Kidney epithelial cell (primary cell): ENCODE measurements at regions not wholly inside any gene's neighbourhood (a gene's known extent, or its start where the extent isn't known, plus 50 kb on each side); places are given as distances from the start of the nearest gene placed in this dataset.

ENCODE experiments used
- DNase-seq: peaks from one replicate; pipeline ENCODE4 v3.0.0-alpha.2; 2010; ENCODE audit warnings: low read depth
- H3K27me3 ChIP-seq: 2 replicates; pipeline ENCODE4 v1.6.0; 2011; ENCODE audit warnings: low read length; ENCODE audit not compliant: control insufficient read depth, insufficient read depth
- H3K36me3 ChIP-seq: 2 replicates; pipeline ENCODE4 v1.5.1; 2011; ENCODE audit warnings: low read length; ENCODE audit not compliant: control insufficient read depth, insufficient read depth
- H3K4me3 ChIP-seq: 2 replicates; pipeline ENCODE4 v1.5.1; 2011; ENCODE audit warnings: low read depth, mild to moderate bottlenecking, control low read depth, low read length
- TF ChIP-seq, protein P1 (sequence below): IDR thresholded peaks from 2 replicates; pipeline ENCODE4 v1.5.1; 2011; ENCODE audit warnings: mild to moderate bottlenecking, moderate library complexity, low read length, control low read depth, inconsistent platforms; ENCODE audit not compliant: insufficient read depth, poor library complexity, severe bottlenecking

DNA sequence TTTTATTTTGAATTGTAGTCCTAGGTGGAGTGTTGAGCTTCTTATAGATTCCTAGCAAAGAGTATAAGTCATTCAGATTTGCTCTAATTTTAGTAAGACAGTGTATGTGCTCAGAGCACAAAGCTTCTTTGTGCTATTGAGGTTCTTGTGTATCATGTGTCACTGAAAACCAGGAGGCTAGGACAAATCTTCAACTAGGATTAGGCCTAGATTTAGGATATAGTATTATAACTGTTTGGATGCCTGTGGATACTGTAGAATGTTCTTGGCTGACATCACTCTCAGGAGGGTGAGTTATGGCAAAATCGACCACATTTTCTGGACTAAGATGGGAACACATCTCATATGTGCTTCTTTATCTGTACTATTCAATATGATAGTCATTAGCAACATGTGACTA lies 86.5 kb downstream of the DHRS2 start:
- no peaks in the 10 kb centered on the region for H3K27me3 ChIP-seq

DNA sequence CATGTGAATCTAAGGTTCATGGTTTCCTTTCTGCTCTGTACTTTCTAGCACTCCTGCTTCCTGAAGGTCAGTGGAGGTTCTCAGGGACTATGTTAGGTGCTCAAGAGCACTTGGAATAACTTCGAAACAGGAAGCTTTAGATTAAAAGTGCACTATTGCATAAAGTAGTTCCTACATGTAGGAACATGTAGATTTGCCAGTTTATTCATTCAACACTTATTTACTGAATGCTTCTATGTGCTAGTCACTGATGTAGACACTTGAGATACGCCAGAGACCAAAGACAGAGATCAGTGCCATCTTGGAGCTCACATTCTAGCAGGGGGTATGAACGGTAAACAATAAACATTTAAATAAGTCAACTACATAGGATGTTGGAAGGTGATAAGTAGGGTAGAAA lies 87.7 kb downstream of the DHRS2 start:
- TF ChIP-seq, protein P1, sequence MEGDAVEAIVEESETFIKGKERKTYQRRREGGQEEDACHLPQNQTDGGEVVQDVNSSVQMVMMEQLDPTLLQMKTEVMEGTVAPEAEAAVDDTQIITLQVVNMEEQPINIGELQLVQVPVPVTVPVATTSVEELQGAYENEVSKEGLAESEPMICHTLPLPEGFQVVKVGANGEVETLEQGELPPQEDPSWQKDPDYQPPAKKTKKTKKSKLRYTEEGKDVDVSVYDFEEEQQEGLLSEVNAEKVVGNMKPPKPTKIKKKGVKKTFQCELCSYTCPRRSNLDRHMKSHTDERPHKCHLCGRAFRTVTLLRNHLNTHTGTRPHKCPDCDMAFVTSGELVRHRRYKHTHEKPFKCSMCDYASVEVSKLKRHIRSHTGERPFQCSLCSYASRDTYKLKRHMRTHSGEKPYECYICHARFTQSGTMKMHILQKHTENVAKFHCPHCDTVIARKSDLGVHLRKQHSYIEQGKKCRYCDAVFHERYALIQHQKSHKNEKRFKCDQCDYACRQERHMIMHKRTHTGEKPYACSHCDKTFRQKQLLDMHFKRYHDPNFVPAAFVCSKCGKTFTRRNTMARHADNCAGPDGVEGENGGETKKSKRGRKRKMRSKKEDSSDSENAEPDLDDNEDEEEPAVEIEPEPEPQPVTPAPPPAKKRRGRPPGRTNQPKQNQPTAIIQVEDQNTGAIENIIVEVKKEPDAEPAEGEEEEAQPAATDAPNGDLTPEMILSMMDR: no peak
- no peak for DNase-seq
- H3K36me3 ChIP-seq: no peaks in the 10 kb centered on the region
- H3K4me3 ChIP-seq: no peak overlapping the region
- H3K27me3 ChIP-seq: no peaks in the 10 kb centered on the region

More for the DNA sequence above, 86.5 kb downstream of the DHRS2 start:
- no peak for DNase-seq
- TF ChIP-seq, protein P1: no peak
- Histone ChIP-seq H3K4me3 (no peak overlapping the region), H3K36me3 (no peaks in the 10 kb centered on the region)

DNA sequence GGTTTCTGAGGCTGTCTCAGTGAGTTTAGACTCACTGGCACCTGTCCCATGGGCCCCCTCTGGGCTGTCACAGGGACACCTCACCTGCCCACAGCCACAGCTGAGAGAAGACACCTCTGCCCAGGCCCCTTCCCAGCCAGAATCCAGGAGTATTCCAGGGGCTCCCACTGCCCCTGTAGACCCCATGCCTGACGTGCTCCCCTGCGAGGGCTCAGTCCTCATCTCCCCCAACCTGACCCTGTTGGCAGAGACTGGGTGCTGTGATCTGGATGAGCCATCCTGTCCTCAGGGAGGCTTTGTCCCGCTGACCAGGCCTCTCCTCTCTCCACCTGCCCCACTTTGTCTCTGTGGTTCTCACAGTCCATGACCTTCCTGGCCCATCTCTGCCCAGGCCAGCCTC lies 89.4 kb downstream of the DHRS2 start:
- no peak for DNase-seq

DNA sequence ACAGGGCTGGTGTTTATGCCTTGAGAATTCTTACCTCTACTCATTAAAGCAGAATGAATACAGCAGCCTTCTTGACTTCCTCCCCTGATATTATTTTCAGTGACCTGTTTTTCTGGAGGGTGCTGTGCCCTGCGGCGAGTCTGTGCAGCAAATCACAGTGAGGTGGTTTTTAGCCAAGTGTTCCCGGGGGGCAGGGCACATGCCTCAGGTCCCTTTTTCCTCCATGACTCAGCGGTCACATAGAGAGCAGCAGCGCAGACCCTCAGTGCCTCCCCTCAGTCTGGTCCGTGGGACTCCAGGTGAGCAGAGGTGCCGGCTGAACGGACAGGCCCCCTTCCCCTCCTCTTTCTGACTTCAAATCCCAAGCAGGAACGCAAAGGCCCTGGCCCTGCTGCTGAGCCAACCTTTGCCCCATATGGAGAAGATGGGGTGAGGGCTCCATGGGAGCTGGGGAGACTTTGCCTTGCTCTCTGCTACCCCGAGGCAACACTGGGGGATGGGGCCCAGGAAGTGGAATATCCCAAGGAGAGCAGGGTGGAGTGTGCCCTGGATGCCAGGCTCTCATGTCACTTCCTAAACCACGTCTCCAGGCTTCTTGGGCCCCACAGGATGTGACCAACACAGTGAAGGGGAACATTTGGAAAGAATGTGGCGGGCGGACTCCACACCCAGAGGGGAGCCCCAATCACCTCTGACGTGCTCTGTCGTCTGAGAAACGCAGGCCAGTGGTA lies 90.0 kb downstream of the DHRS2 start:
- Histone ChIP-seq H3K36me3 (no peaks in the 10 kb centered on the region), H3K27me3 (no peaks in the 10 kb centered on the region), H3K4me3 (no peak overlapping the region)
- no peak for DNase-seq
- TF ChIP-seq, protein P1: no peak

More for the DNA sequence above, 89.4 kb downstream of the DHRS2 start:
- H3K4me3 ChIP-seq: no peak overlapping the region
- no peaks in the 10 kb centered on the region for H3K27me3 ChIP-seq
- TF ChIP-seq, protein P1: no peak
- no peaks in the 10 kb centered on the region for H3K36me3 ChIP-seq

DNA sequence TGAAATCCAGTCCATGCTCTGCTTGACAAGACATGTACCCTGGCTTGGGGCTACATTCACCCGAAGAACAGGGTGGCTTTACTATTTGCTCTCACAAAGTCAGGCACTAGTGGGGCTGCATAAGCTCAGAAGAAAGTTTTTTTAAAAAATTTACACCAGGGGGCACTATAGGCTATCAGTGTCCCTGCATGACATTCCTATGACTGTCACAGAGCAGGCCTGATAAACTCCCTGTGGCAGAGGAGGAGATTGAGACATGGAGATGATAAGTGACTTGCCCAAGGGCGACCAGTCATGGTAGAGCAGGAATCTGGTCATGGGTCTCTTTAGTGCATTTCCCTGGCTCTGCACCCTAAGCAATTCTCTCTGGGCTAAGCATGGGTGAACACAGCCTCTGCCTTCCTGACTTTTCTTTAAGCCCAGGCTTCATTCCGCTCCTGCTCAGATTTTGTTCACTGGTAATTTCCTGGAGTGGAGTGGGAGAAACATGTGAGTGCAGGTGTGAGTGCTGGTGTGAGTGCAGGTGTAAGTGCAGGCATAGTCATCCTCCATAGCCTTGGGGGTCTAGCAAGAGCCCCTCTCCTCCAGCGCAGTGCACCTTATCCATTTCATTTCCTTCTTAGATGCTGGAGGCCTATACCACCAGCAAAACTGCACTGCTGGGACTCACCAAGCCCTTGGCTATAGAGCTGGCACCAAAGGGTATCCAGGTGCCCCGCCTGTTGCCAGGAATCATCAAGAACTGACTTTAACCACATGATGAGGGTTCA lies 91.6 kb downstream of the DHRS2 start:
- peak; percentile 18 for DNase-seq
- TF ChIP-seq, protein P1: peak; percentile 36
- H3K36me3 ChIP-seq: no peaks in the 10 kb centered on the region

More for the DNA sequence above, 91.6 kb downstream of the DHRS2 start:
- H3K27me3 ChIP-seq: no peaks in the 10 kb centered on the region
- H3K4me3 ChIP-seq: no peak overlapping the region
